Thoracic aorta (tissue), 2 donors: ENCODE measurements at regions not wholly inside any gene's neighbourhood (a gene's known extent, or its start where the extent isn't known, plus 50 kb on each side); places are given as distances from the start of the nearest gene placed in this dataset.
"Not testable (repeated sequence)": the region's sequence is repeated elsewhere in the genome, so short reads cannot be mapped to it uniquely, and the experiment has no call there.

Experiments
- ATAC-seq: fragments of 150-250 bp; one replicate; pipeline ENCODE4 v1.8.0; 2017; ENCODE audit warnings: low read depth; ENCODE audit not compliant: insufficient number of reproducible peaks, low FRiP score
- DNase-seq: peaks from one replicate; pipeline ENCODE4 v3.0.0-alpha.2; 2020; ENCODE audit warnings: low spot score
- H3K27ac ChIP-seq, 2 donors: fragments of 200-600 bp; sonication (generic); 1 replicate in 1 of 2; 2 replicates in 1 of 2; pipeline ENCODE4 v1.5.1; 2016; ENCODE audit warnings: mild to moderate bottlenecking in 2 of 2, moderate library complexity in 2 of 2
- H3K27me3 ChIP-seq: fragments of 200-600 bp; sonication (generic); replicated peaks from 2 replicates; pipeline ENCODE4 v1.6.0; 2016; ENCODE audit warnings: mild to moderate bottlenecking; ENCODE audit not compliant: insufficient read depth
- H3K36me3 ChIP-seq: fragments of 200-600 bp; sonication (generic); one replicate; pipeline ENCODE4 v1.5.1; 2016
- H3K4me1 ChIP-seq, 2 donors: fragments of 200-600 bp; sonication (generic); 1 replicate in 1 of 2; 2 replicates in 1 of 2; pipeline versions ENCODE4 v1.5.1 to v1.6.0; 2016; ENCODE audit warnings: low read depth in 2 of 2, mild to moderate bottlenecking in 1 of 2; ENCODE audit not compliant: control insufficient read depth in 1 of 2
- H3K4me3 ChIP-seq: fragments of 200-600 bp; sonication (generic); 2 replicates; pipeline ENCODE4 v1.5.1; 2016; ENCODE audit warnings: mild to moderate bottlenecking
- H3K9me3 ChIP-seq: fragments of 200-600 bp; sonication (generic); 2 replicates; pipeline ENCODE4 v1.5.1; 2016
- CTCF ChIP-seq: fragments of 200-600 bp; sonication (generic); IDR thresholded peaks from one replicate; pipeline ENCODE4 v1.5.1; 2019; ENCODE audit warnings: antibody characterized with exemption

GRCh38 chr5:164312801-164313200, 807.4 kb downstream of the MAT2B start:
- Histone ChIP-seq H3K4me3 (no peak overlapping the region), H3K27ac (no peak overlapping the region), H3K4me1 (no peaks in the 10 kb centered on the region), H3K27me3 (no peaks in the 10 kb centered on the region), H3K9me3 (no peaks in the 10 kb centered on the region), H3K36me3 (no peaks in the 10 kb centered on the region)
- no peak for TF ChIP-seq CTCF
- ATAC-seq (no peak), DNase-seq (no peak)

GRCh38 chr5:164317676-164318075, 812.3 kb downstream of the MAT2B start:
- Histone ChIP-seq H3K4me3 (no peak overlapping the region), H3K27me3 (no peaks in the 10 kb centered on the region), H3K9me3 (no peaks in the 10 kb centered on the region), H3K27ac (no peak overlapping the region), H3K36me3 (no peaks in the 10 kb centered on the region), H3K4me1 (no peaks in the 10 kb centered on the region)
- DNase-seq (no peak), ATAC-seq (no peak)
- no peak for TF ChIP-seq CTCF

- DNase-seq, result no peak
- Histone ChIP-seq H3K27me3 (no peaks in the 10 kb centered on the region), H3K4me1 (no peaks in the 10 kb centered on the region), H3K27ac (no peak overlapping the region), H3K9me3 (no peaks in the 10 kb centered on the region), H3K36me3 (no peaks in the 10 kb centered on the region), H3K4me3 (no peak overlapping the region)
- no peak for TF ChIP-seq CTCF
- ATAC-seq, result no peak
Measured at GRCh38 chr5:164319161-164319560, 813.7 kb downstream of the MAT2B start.

GRCh38 chr5:164324239-164324638, 818.8 kb downstream of the MAT2B start:
- Histone ChIP-seq H3K4me3 (no peak overlapping the region), H3K27ac (no peak overlapping the region), H3K27me3 (no peaks in the 10 kb centered on the region), H3K36me3 (no peaks in the 10 kb centered on the region), H3K4me1 (no peaks in the 10 kb centered on the region), H3K9me3 (peaks cover 8% of the 10 kb centered on the region)
- ATAC-seq (no peak), DNase-seq (no peak)
- no peak for TF ChIP-seq CTCF

GRCh38 chr5:164326219-164326618, 820.8 kb downstream of the MAT2B start:
- Histone ChIP-seq H3K4me1 (no peaks in the 10 kb centered on the region), H3K27me3 (no peaks in the 10 kb centered on the region), H3K36me3 (no peaks in the 10 kb centered on the region), H3K4me3 (no peak overlapping the region), H3K9me3 (peaks cover 8% of the 10 kb centered on the region), H3K27ac (no peak overlapping the region)
- no peak for DNase-seq
- ATAC-seq, result no peak
- no peak for TF ChIP-seq CTCF

GRCh38 chr5:164327166-164327565, 821.7 kb downstream of the MAT2B start:
- not testable (repeated sequence) for H3K4me3 ChIP-seq, ATAC-seq, H3K4me1 ChIP-seq, DNase-seq, H3K9me3 ChIP-seq, H3K36me3 ChIP-seq, H3K27ac ChIP-seq, H3K27me3 ChIP-seq
